Neutrophil (primary cell): ENCODE measurements at regions not wholly inside any gene's neighbourhood (a gene's known extent, or its start where the extent isn't known, plus 50 kb on each side); places are given as distances from the start of the nearest gene placed in this dataset.

Experiments
- H3K27ac ChIP-seq: fragments of 200-600 bp; sonication (generic); 2 replicates; pipeline ENCODE4 v1.5.1; 2016; ENCODE audit warnings: mild to moderate bottlenecking, moderate library complexity
- H3K27me3 ChIP-seq: fragments of 200-600 bp; sonication (generic); 2 replicates; pipeline ENCODE4 v1.6.0; 2016; ENCODE audit warnings: mild to moderate bottlenecking
- H3K36me3 ChIP-seq: fragments of 200-600 bp; sonication (generic); 2 replicates; pipeline ENCODE4 v1.5.1; 2017
- H3K4me1 ChIP-seq, 2 experiments: fragments of 200-600 bp in 1 of 2; sonication (generic) in 1 of 2; 1 replicate in 1 of 2; 2 replicates in 1 of 2; pipeline versions ENCODE4 v1.5.1 to v1.6.1; 2013 to 2016; ENCODE audit warnings: low read depth in 1 of 2, low read length in 1 of 2, mild to moderate bottlenecking in 1 of 2, moderate library complexity in 1 of 2; ENCODE audit not compliant: control insufficient read depth in 1 of 2, insufficient read depth in 1 of 2
- H3K4me3 ChIP-seq, 2 experiments: fragments of 200-600 bp in 1 of 2; sonication (generic) in 1 of 2; 1 replicate in 1 of 2; 2 replicates in 1 of 2; pipeline ENCODE4 v1.5.1; 2013 to 2016; ENCODE audit warnings: low read depth in 1 of 2, low read length in 1 of 2, mild to moderate bottlenecking in 1 of 2, moderate library complexity in 1 of 2
- H3K9me3 ChIP-seq: fragments of 200-600 bp; sonication (generic); 2 replicates; pipeline ENCODE4 v1.5.1; 2016
- CTCF ChIP-seq: fragments of 200-600 bp; sonication (generic); IDR thresholded peaks from 2 replicates; pipeline ENCODE4 v1.5.1; 2016; ENCODE audit warnings: antibody characterized with exemption

GRCh38 chrX:10819973-10820372 lies 199.6 kb upstream of the MID1 start:
- H3K27ac ChIP-seq = no peak overlapping the region
- H3K4me1 ChIP-seq = no peaks in the 10 kb centered on the region
- no peak overlapping the region for H3K4me3 ChIP-seq
- no peaks in the 10 kb centered on the region for H3K9me3 ChIP-seq
- H3K36me3 ChIP-seq = no peaks in the 10 kb centered on the region
- no peaks in the 10 kb centered on the region for H3K27me3 ChIP-seq
- no peak for TF ChIP-seq CTCF

- Histone ChIP-seq H3K27ac (no peak overlapping the region), H3K36me3 (no peaks in the 10 kb centered on the region), H3K27me3 (no peaks in the 10 kb centered on the region), H3K9me3 (no peaks in the 10 kb centered on the region), H3K4me1 (no peaks in the 10 kb centered on the region), H3K4me3 (no peak overlapping the region)
- no peak for TF ChIP-seq CTCF
Observed at GRCh38 chrX:10821293-10821692, 200.9 kb upstream of the MID1 start.

- Histone ChIP-seq H3K9me3 (no peaks in the 10 kb centered on the region), H3K36me3 (no peaks in the 10 kb centered on the region), H3K4me1 (no peaks in the 10 kb centered on the region), H3K27me3 (no peaks in the 10 kb centered on the region), H3K27ac (no peak overlapping the region), H3K4me3 (no peak overlapping the region)
- no peak for TF ChIP-seq CTCF
Observed at GRCh38 chrX:10828036-10828435, 207.7 kb upstream of the MID1 start.

GRCh38 chrX:10828640-10829039 lies 208.3 kb upstream of the MID1 start:
- H3K4me1 ChIP-seq = no peaks in the 10 kb centered on the region
- H3K4me3 ChIP-seq = no peak overlapping the region
- no peaks in the 10 kb centered on the region for H3K27me3 ChIP-seq
- no peak for TF ChIP-seq CTCF
- H3K36me3 ChIP-seq = no peaks in the 10 kb centered on the region
- H3K9me3 ChIP-seq = no peaks in the 10 kb centered on the region
- H3K27ac ChIP-seq = no peak overlapping the region

GRCh38 chrX:10831716-10832502 lies 211.5 kb upstream of the MID1 start:
- Histone ChIP-seq H3K27me3 (no peaks in the 10 kb centered on the region), H3K4me3 (no peak overlapping the region), H3K27ac (no peak overlapping the region), H3K9me3 (no peaks in the 10 kb centered on the region), H3K4me1 (no peaks in the 10 kb centered on the region), H3K36me3 (no peaks in the 10 kb centered on the region)
- no peak for TF ChIP-seq CTCF
